GM12873 (cell line): ENCODE measurements at regions not wholly inside any gene's neighbourhood (a gene's known extent, or its start where the extent isn't known, plus 50 kb on each side); places are given as distances from the start of the nearest gene placed in this dataset.

Experiments used
- CTCF ChIP-seq: IDR thresholded peaks from 2 replicates; pipeline ENCODE4 v1.5.1; 2012; ENCODE audit warnings: low read depth, mild to moderate bottlenecking, moderate library complexity, low read length, control low read depth; ENCODE audit not compliant: insufficient read depth; ENCODE audit errors: missing control alignments

GRCh38 chr1:232439011-232439410 is 190.9 kb downstream of the SIPA1L2 start:
- no peak for TF ChIP-seq CTCF

- no peak for TF ChIP-seq CTCF
Observed at GRCh38 chr1:232438476-232438875, 191.5 kb downstream of the SIPA1L2 start.

- TF ChIP-seq CTCF: no peak
Observed at GRCh38 chr1:232437510-232437909, 192.4 kb downstream of the SIPA1L2 start.

- no peak for TF ChIP-seq CTCF
Observed at GRCh38 chr1:232435729-232436128, 194.2 kb downstream of the SIPA1L2 start.

- no peak for TF ChIP-seq CTCF
Observed at GRCh38 chr1:232432313-232432712, 197.6 kb downstream of the SIPA1L2 start.

- TF ChIP-seq CTCF: no peak
Observed at GRCh38 chr1:232431748-232432147, 198.2 kb downstream of the SIPA1L2 start.

- TF ChIP-seq CTCF: no peak
Observed at GRCh38 chr1:232431326-232431725, 198.6 kb downstream of the SIPA1L2 start.

GRCh38 chr1:232430467-232430866 is 199.5 kb downstream of the SIPA1L2 start:
- TF ChIP-seq CTCF: no peak
